Caco-2 (cell line): ENCODE measurements at regions not wholly inside any gene's neighbourhood (a gene's known extent, or its start where the extent isn't known, plus 50 kb on each side); places are given as distances from the start of the nearest gene placed in this dataset.

Source experiments
- BruUV-seq: library from RNA; stranded (reverse); fragments of 400-500 nt; replicated peaks from 2 replicates; lab custom pipeline; 2021; lab: Mats Ljungman, UMichigan
- CTCF ChIA-PET: fragments of 300-600 bp; sonication (Branson Sonifier 250); formaldehyde crosslinking; loops from one replicate; lab custom pipeline; 2022; ENCODE audit warnings: antibody characterized with exemption; lab: Charles Lee
- POLR2A ChIA-PET: fragments of 300-600 bp; sonication (Branson Sonifier 250); formaldehyde crosslinking; loops from one replicate; lab custom pipeline; 2022; ENCODE audit warnings: antibody characterized with exemption; lab: Charles Lee
- DNase-seq, 2 experiments: peaks; one replicate each; pipeline versions ENCODE4 v3.0.0 to v3.0.0-alpha.2; 2020 to 2022
- H3K27me3 ChIP-seq: replicated peaks from 2 replicates; pipeline ENCODE4 v1.6.0; 2011; ENCODE audit warnings: low read length; ENCODE audit not compliant: control insufficient read depth, insufficient read depth
- H3K36me3 ChIP-seq: 2 replicates; pipeline ENCODE4 v1.5.1; 2011; ENCODE audit warnings: low read length; ENCODE audit not compliant: control insufficient read depth, insufficient read depth
- H3K4me1 ChIP-seq: fragments of 250-450 bp; sonication (Bioruptor Pico); 2 replicates; pipeline ENCODE4 v1.5.1; 2020; ENCODE audit warnings: mild to moderate bottlenecking
- H3K4me3 ChIP-seq: 2 replicates; pipeline ENCODE4 v1.5.1; 2011; ENCODE audit warnings: low read depth, mild to moderate bottlenecking, control low read depth, low read length
- H3K9me3 ChIP-seq: fragments of 250-450 bp; sonication (Bioruptor Pico); 2 replicates; pipeline ENCODE4 v1.5.1; 2020; ENCODE audit warnings: mild to moderate bottlenecking, moderate library complexity
- H3K27ac Mint-ChIP-seq: one replicate; pipeline ENCODE4 v1.8.0; 2022; ENCODE audit warnings: mixed read lengths; ENCODE audit not compliant: unreplicated experiment
- H3K27me3 Mint-ChIP-seq: one replicate; pipeline ENCODE4 v1.8.0; 2022; ENCODE audit warnings: mixed read lengths; ENCODE audit not compliant: insufficient read depth, unreplicated experiment
- H3K36me3 Mint-ChIP-seq: one replicate; pipeline ENCODE4 v1.8.0; 2022; ENCODE audit warnings: mild to moderate bottlenecking, mixed read lengths; ENCODE audit not compliant: insufficient read depth, unreplicated experiment
- H3K4me1 Mint-ChIP-seq: one replicate; pipeline ENCODE4 v1.8.0; 2022; ENCODE audit warnings: low read depth, mixed read lengths; ENCODE audit not compliant: unreplicated experiment
- H3K4me3 Mint-ChIP-seq: one replicate; pipeline ENCODE4 v1.8.0; 2022; ENCODE audit warnings: mild to moderate bottlenecking, moderate library complexity, mixed read lengths; ENCODE audit not compliant: unreplicated experiment
- H3K9me3 Mint-ChIP-seq: one replicate; pipeline ENCODE4 v1.8.0; 2022; ENCODE audit warnings: mixed read lengths; ENCODE audit not compliant: unreplicated experiment
- intact Hi-C: fragments of 100-400 bp; cut with micrococcal nuclease; formaldehyde crosslinking; loops from one replicate; pipeline ENCODE4 v1.10.0; 2022; ENCODE audit not compliant: unreplicated experiment
- TF ChIP-seq, protein P1 (sequence below), 2 experiments: fragments of 200-600 bp in 1 of 2; IDR thresholded peaks; 1 replicate in 1 of 2; 2 replicates in 1 of 2; pipeline versions ENCODE4 v1.5.1 to v1.8.0; 2011 to 2022; ENCODE audit warnings: antibody characterized with exemption in 1 of 2, control low read depth in 1 of 2, inconsistent platforms in 1 of 2, low read depth in 1 of 2, low read length in 1 of 2, mild to moderate bottlenecking in 1 of 2, moderate library complexity in 1 of 2; ENCODE audit not compliant: insufficient read depth in 1 of 2, severe bottlenecking in 1 of 2, unreplicated experiment in 1 of 2

GRCh38 chr16:73871088-73871733, 425.4 kb upstream of the PSMD7 start:
- H3K36me3 ChIP-seq: no peaks in the 10 kb centered on the region
- H3K4me1 ChIP-seq: no peaks in the 10 kb centered on the region
- Mint-ChIP-seq H3K27ac (no peak overlapping the region), H3K4me1 (no peaks in the 10 kb centered on the region), H3K4me3 (no peak overlapping the region), H3K9me3 (no peaks in the 10 kb centered on the region), H3K27me3 (peaks cover 14% of the 10 kb centered on the region), H3K36me3 (no peaks in the 10 kb centered on the region)
- CTCF ChIA-PET: interaction anchor here (0.7 kb wide), 1 partner anchor 1745 kb away, joined by 3 read pairs; no protein-coding TSS in a partner anchor
- POLR2A ChIA-PET: no interaction called here
- no peaks in the 10 kb centered on the region for H3K9me3 ChIP-seq
- BruUV-seq: no TSS peak
- no peak overlapping the region for H3K4me3 ChIP-seq
- H3K27me3 ChIP-seq: no peaks in the 10 kb centered on the region
- intact Hi-C loops: no loop called here
- no peak for DNase-seq
- TF ChIP-seq, protein P1, sequence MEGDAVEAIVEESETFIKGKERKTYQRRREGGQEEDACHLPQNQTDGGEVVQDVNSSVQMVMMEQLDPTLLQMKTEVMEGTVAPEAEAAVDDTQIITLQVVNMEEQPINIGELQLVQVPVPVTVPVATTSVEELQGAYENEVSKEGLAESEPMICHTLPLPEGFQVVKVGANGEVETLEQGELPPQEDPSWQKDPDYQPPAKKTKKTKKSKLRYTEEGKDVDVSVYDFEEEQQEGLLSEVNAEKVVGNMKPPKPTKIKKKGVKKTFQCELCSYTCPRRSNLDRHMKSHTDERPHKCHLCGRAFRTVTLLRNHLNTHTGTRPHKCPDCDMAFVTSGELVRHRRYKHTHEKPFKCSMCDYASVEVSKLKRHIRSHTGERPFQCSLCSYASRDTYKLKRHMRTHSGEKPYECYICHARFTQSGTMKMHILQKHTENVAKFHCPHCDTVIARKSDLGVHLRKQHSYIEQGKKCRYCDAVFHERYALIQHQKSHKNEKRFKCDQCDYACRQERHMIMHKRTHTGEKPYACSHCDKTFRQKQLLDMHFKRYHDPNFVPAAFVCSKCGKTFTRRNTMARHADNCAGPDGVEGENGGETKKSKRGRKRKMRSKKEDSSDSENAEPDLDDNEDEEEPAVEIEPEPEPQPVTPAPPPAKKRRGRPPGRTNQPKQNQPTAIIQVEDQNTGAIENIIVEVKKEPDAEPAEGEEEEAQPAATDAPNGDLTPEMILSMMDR (IDR thresholded peaks at IDR 0.05; ENCODE audit: insufficient read depth in 1 of 2, low read depth in 1 of 2, low read length in 1 of 2, severe bottlenecking in 1 of 2, unreplicated experiment in 1 of 2): no peak

DNA sequence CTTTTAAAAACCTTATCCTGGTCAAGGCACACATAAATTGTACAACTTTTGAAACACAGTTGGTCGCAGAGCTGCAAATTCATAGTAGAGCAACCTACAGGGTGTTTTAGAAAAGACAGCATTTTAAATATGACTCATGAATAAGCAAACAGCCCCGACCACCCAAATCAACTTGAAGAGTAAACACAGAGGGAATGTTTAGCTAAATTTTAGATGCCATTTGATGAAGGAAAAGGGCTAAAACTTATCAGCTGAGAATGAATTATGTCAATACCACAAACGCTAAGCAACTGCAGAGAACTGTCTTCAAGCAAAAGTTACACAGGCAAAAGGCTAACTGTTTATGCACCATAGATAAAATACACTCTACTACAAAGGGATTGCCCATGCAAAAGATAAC, 427.5 kb upstream of the PSMD7 start:
- Mint-ChIP-seq H3K27ac (no peak overlapping the region), H3K27me3 (peaks cover 14% of the 10 kb centered on the region), H3K9me3 (no peaks in the 10 kb centered on the region), H3K36me3 (no peaks in the 10 kb centered on the region), H3K4me1 (no peaks in the 10 kb centered on the region), H3K4me3 (no peak overlapping the region)
- no peak for DNase-seq
- CTCF ChIA-PET: no interaction called here
- Histone ChIP-seq H3K27me3 (no peaks in the 10 kb centered on the region), H3K36me3 (no peaks in the 10 kb centered on the region), H3K9me3 (no peaks in the 10 kb centered on the region), H3K4me3 (no peak overlapping the region), H3K4me1 (no peaks in the 10 kb centered on the region)
- POLR2A ChIA-PET: no interaction called here
- intact Hi-C loops: no loop called here
- TF ChIP-seq, protein P1 (IDR thresholded peaks at IDR 0.05; ENCODE audit: insufficient read depth in 1 of 2, low read depth in 1 of 2, low read length in 1 of 2, severe bottlenecking in 1 of 2, unreplicated experiment in 1 of 2): no peak
- BruUV-seq: no TSS peak

DNA sequence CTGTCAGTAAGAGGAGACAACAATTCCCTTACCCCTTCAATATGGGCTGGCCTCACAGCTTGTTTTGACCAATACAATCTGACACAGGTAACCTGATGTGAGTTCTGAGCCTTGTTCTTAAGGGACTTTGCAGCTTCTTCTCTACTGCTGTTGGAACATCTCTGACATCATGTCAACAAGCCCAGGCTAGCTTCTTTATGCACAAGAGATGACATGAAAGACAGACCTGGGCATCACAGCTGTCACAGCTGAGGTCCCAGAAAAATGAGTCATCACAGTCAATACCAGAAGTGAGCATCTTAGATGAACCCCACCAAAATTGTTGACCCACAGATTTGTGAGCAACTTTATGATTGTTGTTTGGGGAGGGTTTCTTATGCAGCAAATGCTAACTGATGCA, 431.7 kb upstream of the PSMD7 start:
- peaks cover 15% of the 10 kb centered on the region for H3K27me3 Mint-ChIP-seq
- no peak for DNase-seq
- no peak overlapping the region for H3K27ac Mint-ChIP-seq
- Histone ChIP-seq H3K4me3 (no peak overlapping the region), H3K27me3 (no peaks in the 10 kb centered on the region), H3K9me3 (no peaks in the 10 kb centered on the region), H3K36me3 (no peaks in the 10 kb centered on the region), H3K4me1 (no peaks in the 10 kb centered on the region)
- no peaks in the 10 kb centered on the region for H3K9me3 Mint-ChIP-seq
- ChIA-PET POLR2A (no interaction called here), CTCF (no interaction called here)
- intact Hi-C loops: no loop called here
- BruUV-seq: no TSS peak
- H3K36me3 Mint-ChIP-seq: no peaks in the 10 kb centered on the region
- H3K4me3 Mint-ChIP-seq: no peak overlapping the region
- TF ChIP-seq, protein P1 (IDR thresholded peaks at IDR 0.05; ENCODE audit: insufficient read depth in 1 of 2, low read depth in 1 of 2, low read length in 1 of 2, severe bottlenecking in 1 of 2, unreplicated experiment in 1 of 2): no peak
- H3K4me1 Mint-ChIP-seq: no peaks in the 10 kb centered on the region
